SK-N-SH (cell line): ENCODE measurements at regions not wholly inside any gene's neighbourhood (a gene's known extent, or its start where the extent isn't known, plus 50 kb on each side); places are given as distances from the start of the nearest gene placed in this dataset.

Experiments
- CTCF ChIA-PET: fragments of 300-600, 350-600 bp; formaldehyde crosslinking; extraction: SDS; loops from one replicate; lab custom pipeline; 2021; lab: Yijun Ruan, JAX
- POLR2A ChIA-PET: fragments of 350-600 bp; sonication (Branson Sonifier 250); formaldehyde crosslinking; extraction: SDS; loops from one replicate; lab custom pipeline; 2020; ENCODE audit warnings: antibody characterized with exemption, inconsistent platforms; lab: Yijun Ruan, JAX
- DNase-seq: peaks from one replicate; pipeline ENCODE4 v3.0.0; 2012
- H2AFZ ChIP-seq: fragments of 200-600 bp; sonication (generic); 2 replicates; pipeline ENCODE4 v1.8.1; 2016; ENCODE audit warnings: antibody characterized with exemption, mild to moderate bottlenecking, low read depth
- H3F3A ChIP-seq: fragments of 200-600 bp; sonication (generic); replicated peaks from 2 replicates; pipeline ENCODE3; 2016; ENCODE audit warnings: antibody characterized with exemption, mild to moderate bottlenecking; ENCODE audit not compliant: insufficient read depth
- H3K27ac ChIP-seq, 2 experiments: fragments of 200-500 bp in 1 of 2; fragments of 200-600 bp in 1 of 2; sonication (Bioruptor generic) in 1 of 2; sonication (generic), shearing (Covaris generic) in 1 of 2; 2 replicates each; pipeline versions ENCODE4 v1.5.1 to v1.6.1; 2014 to 2016; ENCODE audit warnings: low read depth in 2 of 2, inconsistent platforms in 1 of 2, low read length in 1 of 2, mild to moderate bottlenecking in 1 of 2, mixed read lengths in 1 of 2
- H3K27me3 ChIP-seq: fragments of 200-600 bp; sonication (generic), shearing (Covaris generic); 2 replicates; pipeline ENCODE4 v1.6.1; 2016; ENCODE audit warnings: mixed run types; ENCODE audit not compliant: insufficient read depth
- H3K36me3 ChIP-seq, 2 experiments: fragments of 200-500 bp in 1 of 2; fragments of 200-600 bp in 1 of 2; sonication (Bioruptor generic) in 1 of 2; sonication (generic) in 1 of 2; replicated peaks in 1 of 2; 2 replicates each; pipeline versions ENCODE3 to v1.5.1; 2014 to 2016; ENCODE audit warnings: low read length in 1 of 2, mild to moderate bottlenecking in 1 of 2; ENCODE audit not compliant: insufficient read depth in 2 of 2, control insufficient read depth in 1 of 2
- H3K4me1 ChIP-seq, 2 experiments: fragments of 200-500 bp in 1 of 2; fragments of 200-600 bp in 1 of 2; sonication (Bioruptor generic) in 1 of 2; sonication (generic), shearing (Covaris generic) in 1 of 2; 2 replicates each; pipeline versions ENCODE4 v1.5.1 to v1.6.1; 2014 to 2016; ENCODE audit warnings: low read depth in 1 of 2, low read length in 1 of 2, mixed run types in 1 of 2; ENCODE audit not compliant: insufficient read depth in 2 of 2, control insufficient read depth in 1 of 2
- H3K4me2 ChIP-seq: fragments of 200-600 bp; sonication (generic), shearing (Covaris generic); 2 replicates; pipeline ENCODE4 v1.6.1; 2017; ENCODE audit warnings: mixed run types
- H3K4me3 ChIP-seq, 2 experiments: fragments of 200-500 bp in 1 of 2; fragments of 200-600 bp in 1 of 2; sonication (Bioruptor generic) in 1 of 2; sonication (generic), shearing (Covaris generic) in 1 of 2; 2 replicates each; pipeline versions ENCODE4 v1.5.1 to v1.8.1; 2014 to 2016; ENCODE audit warnings: low read depth in 2 of 2, inconsistent platforms in 1 of 2, low read length in 1 of 2, mild to moderate bottlenecking in 1 of 2, mixed read lengths in 1 of 2, moderate library complexity in 1 of 2
- H3K79me2 ChIP-seq: fragments of 200-600 bp; sonication (generic); 2 replicates; pipeline ENCODE4 v1.8.1; 2017; ENCODE audit warnings: mild to moderate bottlenecking; ENCODE audit not compliant: insufficient read depth
- H3K9ac ChIP-seq: fragments of 200-600 bp; sonication (generic); 2 replicates; pipeline ENCODE4 v1.6.1; 2017; ENCODE audit warnings: mixed run types
- H3K9me2 ChIP-seq: fragments of 200-600 bp; sonication (generic); 2 replicates; pipeline ENCODE4 v1.6.1; 2017; ENCODE audit warnings: mixed run types
- H3K9me3 ChIP-seq: fragments of 200-600 bp; sonication (generic); 2 replicates; pipeline ENCODE4 v1.6.1; 2017; ENCODE audit warnings: mixed run types, mild to moderate bottlenecking, moderate library complexity
- H4K20me1 ChIP-seq: fragments of 200-600 bp; sonication (generic); 2 replicates; pipeline ENCODE4 v1.6.1; 2017; ENCODE audit warnings: mild to moderate bottlenecking, mixed run types; ENCODE audit not compliant: insufficient read depth
- CHD2 ChIP-seq: fragments of 150-350 bp; IDR thresholded peaks from 2 replicates; pipeline ENCODE4 v1.6.1; 2018; ENCODE audit warnings: low read length; ENCODE audit not compliant: partially characterized antibody
- ELF1 ChIP-seq: IDR thresholded peaks from 2 replicates; pipeline ENCODE4 v1.4.0; 2012
- EP300 ChIP-seq, 2 experiments: IDR thresholded peaks; 2 replicates each; pipeline versions ENCODE4 v1.4.0 to v1.6.1; 2012; ENCODE audit warnings: borderline replicate concordance in 1 of 2, low read depth in 1 of 2, low read length in 1 of 2
- EZH2phosphoT487 ChIP-seq: fragments of 200-600 bp; sonication (generic); IDR thresholded peaks from 2 replicates; pipeline ENCODE4 v1.6.1; 2017; ENCODE audit warnings: low read depth, mixed run types, mild to moderate bottlenecking, antibody characterized with exemption, moderate library complexity, borderline replicate concordance
- FOSL2 ChIP-seq: IDR thresholded peaks from 2 replicates; pipeline ENCODE4 v1.4.0; 2012; ENCODE audit warnings: low read depth, mild to moderate bottlenecking, moderate library complexity, borderline replicate concordance
- FOXJ3 ChIP-seq: sonication (generic); formaldehyde crosslinking; IDR thresholded peaks from 2 replicates; pipeline ENCODE4 v1.5.1; 2020; ENCODE audit warnings: mild to moderate bottlenecking, missing genetic modification reagents
- FOXM1 ChIP-seq: IDR thresholded peaks from 2 replicates; pipeline ENCODE4 v1.4.0; 2012; ENCODE audit warnings: low read depth, mild to moderate bottlenecking
- GATA2 ChIP-seq: sonication (generic); formaldehyde crosslinking; IDR thresholded peaks from 2 replicates; pipeline ENCODE4 v1.5.0; 2020; ENCODE audit warnings: mild to moderate bottlenecking, missing genetic modification reagents
- JUND ChIP-seq: IDR thresholded peaks from 2 replicates; pipeline ENCODE4 v1.4.0; 2012
- MXI1 ChIP-seq: IDR thresholded peaks from 2 replicates; pipeline ENCODE4 v1.6.1; 2012; ENCODE audit warnings: mild to moderate bottlenecking, low read depth, low read length, improper control_type of control experiment
- NFIC ChIP-seq: IDR thresholded peaks from 2 replicates; pipeline ENCODE4 v1.4.0; 2012; ENCODE audit warnings: borderline replicate concordance
- NRF1 ChIP-seq: IDR thresholded peaks from 2 replicates; pipeline ENCODE4 v1.6.1; 2012; ENCODE audit warnings: low read depth, mild to moderate bottlenecking, low read length
- POLR2AphosphoS5 ChIP-seq: IDR thresholded peaks from 2 replicates; pipeline ENCODE4 v1.6.1; 2012; ENCODE audit warnings: low read depth, low read length
- RAD21 ChIP-seq: IDR thresholded peaks from 2 replicates; pipeline ENCODE4 v1.6.1; 2012; ENCODE audit warnings: mild to moderate bottlenecking, low read length
- RCOR1 ChIP-seq: fragments of 150-350 bp; IDR thresholded peaks from 2 replicates; pipeline ENCODE4 v1.6.1; 2017; ENCODE audit warnings: antibody characterized with exemption, low read length
- RFX5 ChIP-seq: IDR thresholded peaks from 2 replicates; pipeline ENCODE4 v1.6.1; 2012; ENCODE audit warnings: mild to moderate bottlenecking, improper control_type of control experiment, low read length
- RXRA ChIP-seq: IDR thresholded peaks from 2 replicates; pipeline ENCODE4 v1.4.0; 2012; ENCODE audit warnings: low read depth, mild to moderate bottlenecking, borderline replicate concordance
- SIN3A ChIP-seq: IDR thresholded peaks from 2 replicates; pipeline ENCODE4 v1.6.1; 2012; ENCODE audit warnings: low read depth, mild to moderate bottlenecking, low read length, moderate library complexity, borderline replicate concordance
- TAF1 ChIP-seq: IDR thresholded peaks from 2 replicates; pipeline ENCODE4 v1.6.1; 2012; ENCODE audit warnings: low read depth, mild to moderate bottlenecking, low read length, moderate library complexity, borderline replicate concordance
- TCF12 ChIP-seq: IDR thresholded peaks from 2 replicates; pipeline ENCODE4 v1.4.0; 2012
- TEAD4 ChIP-seq: IDR thresholded peaks from 2 replicates; pipeline ENCODE4 v1.4.0; 2012; ENCODE audit warnings: mild to moderate bottlenecking, borderline replicate concordance; ENCODE audit not compliant: insufficient read depth
- WGBS: methylation state at CpG from one replicate; pipeline ENCODE4 v1.1.6; 2017; ENCODE audit warnings: low lambda C conversion rate; 5-methylcytosine and 5-hydroxymethylcytosine counted together
- TF ChIP-seq, protein P1 (sequence below): IDR thresholded peaks from 2 replicates; pipeline ENCODE4 v1.4.0; 2012; ENCODE audit warnings: low read depth, borderline replicate concordance
- TF ChIP-seq, protein P2 (sequence below): IDR thresholded peaks from 2 replicates; pipeline ENCODE4 v1.6.1; 2012; ENCODE audit warnings: mild to moderate bottlenecking, low read depth, low read length, moderate library complexity

- no peaks in the 10 kb centered on the region for H3K27me3 ChIP-seq
- no peak for DNase-seq
- H2AFZ ChIP-seq, result no peak overlapping the region
- ChIA-PET CTCF (interaction anchor here (1.1 to 2.0 kb wide), 3 partner anchors 29 to 754 kb away, joined by 3 to 9 read pairs (median 4); no protein-coding TSS in a partner anchor), POLR2A (no interaction called here)
- no peak overlapping the region for H3K27ac ChIP-seq
- TF ChIP-seq POLR2AphosphoS5, result no peak
- no peak for TF ChIP-seq RFX5
- TF ChIP-seq, protein P1, sequence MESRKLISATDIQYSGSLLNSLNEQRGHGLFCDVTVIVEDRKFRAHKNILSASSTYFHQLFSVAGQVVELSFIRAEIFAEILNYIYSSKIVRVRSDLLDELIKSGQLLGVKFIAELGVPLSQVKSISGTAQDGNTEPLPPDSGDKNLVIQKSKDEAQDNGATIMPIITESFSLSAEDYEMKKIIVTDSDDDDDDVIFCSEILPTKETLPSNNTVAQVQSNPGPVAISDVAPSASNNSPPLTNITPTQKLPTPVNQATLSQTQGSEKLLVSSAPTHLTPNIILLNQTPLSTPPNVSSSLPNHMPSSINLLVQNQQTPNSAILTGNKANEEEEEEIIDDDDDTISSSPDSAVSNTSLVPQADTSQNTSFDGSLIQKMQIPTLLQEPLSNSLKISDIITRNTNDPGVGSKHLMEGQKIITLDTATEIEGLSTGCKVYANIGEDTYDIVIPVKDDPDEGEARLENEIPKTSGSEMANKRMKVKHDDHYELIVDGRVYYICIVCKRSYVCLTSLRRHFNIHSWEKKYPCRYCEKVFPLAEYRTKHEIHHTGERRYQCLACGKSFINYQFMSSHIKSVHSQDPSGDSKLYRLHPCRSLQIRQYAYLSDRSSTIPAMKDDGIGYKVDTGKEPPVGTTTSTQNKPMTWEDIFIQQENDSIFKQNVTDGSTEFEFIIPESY, result no peak
- no peak for TF ChIP-seq TAF1
- TF ChIP-seq ELF1, result no peak
- no peak for TF ChIP-seq FOSL2
- no peak for TF ChIP-seq CHD2
- no peak for TF ChIP-seq JUND
- TF ChIP-seq RAD21, result no peak
- TF ChIP-seq TCF12, result no peak
- no peak for TF ChIP-seq RXRA
- TF ChIP-seq TEAD4, result no peak
- TF ChIP-seq FOXJ3 (CRISPR knock-in tag), result no peak
- TF ChIP-seq EP300 (IDR thresholded peaks at IDR 0.05; ENCODE audit: borderline replicate concordance in 1 of 2, low read depth in 1 of 2, low read length in 1 of 2), result no peak
- no peak for TF ChIP-seq GATA2 (CRISPR knock-in tag)
- no peak for TF ChIP-seq MXI1
- TF ChIP-seq RCOR1, result no peak
- TF ChIP-seq NFIC, result no peak
- no peaks in the 10 kb centered on the region for H3F3A ChIP-seq
- no peak overlapping the region for H3K4me3 ChIP-seq
- WGBS, result 43% methylated on average over 3 of the region's 3 CpGs
- H3K9me2 ChIP-seq, result no peaks in the 10 kb centered on the region
- no peak overlapping the region for H3K4me2 ChIP-seq
- no peaks in the 10 kb centered on the region for H3K36me3 ChIP-seq
- H3K9me3 ChIP-seq, result no peaks in the 10 kb centered on the region
- peaks cover 0 to 6% of the 10 kb centered on the region in 2 experiments; a peak in 1 of 4 replicates for H3K4me1 ChIP-seq
- no peak overlapping the region for H3K9ac ChIP-seq
- no peaks in the 10 kb centered on the region for H4K20me1 ChIP-seq
- H3K79me2 ChIP-seq, result no peaks in the 10 kb centered on the region
These were observed 100.7 kb upstream of the PDE4B start for GRCh38 chr1:65691972-65692371.

GRCh38 chr1:65694126-65694525 lies 98.6 kb upstream of the PDE4B start:
- no peaks in the 10 kb centered on the region for H3K9me2 ChIP-seq
- no peaks in the 10 kb centered on the region for H3F3A ChIP-seq
- no peaks in the 10 kb centered on the region for H4K20me1 ChIP-seq
- TF ChIP-seq, protein P2, sequence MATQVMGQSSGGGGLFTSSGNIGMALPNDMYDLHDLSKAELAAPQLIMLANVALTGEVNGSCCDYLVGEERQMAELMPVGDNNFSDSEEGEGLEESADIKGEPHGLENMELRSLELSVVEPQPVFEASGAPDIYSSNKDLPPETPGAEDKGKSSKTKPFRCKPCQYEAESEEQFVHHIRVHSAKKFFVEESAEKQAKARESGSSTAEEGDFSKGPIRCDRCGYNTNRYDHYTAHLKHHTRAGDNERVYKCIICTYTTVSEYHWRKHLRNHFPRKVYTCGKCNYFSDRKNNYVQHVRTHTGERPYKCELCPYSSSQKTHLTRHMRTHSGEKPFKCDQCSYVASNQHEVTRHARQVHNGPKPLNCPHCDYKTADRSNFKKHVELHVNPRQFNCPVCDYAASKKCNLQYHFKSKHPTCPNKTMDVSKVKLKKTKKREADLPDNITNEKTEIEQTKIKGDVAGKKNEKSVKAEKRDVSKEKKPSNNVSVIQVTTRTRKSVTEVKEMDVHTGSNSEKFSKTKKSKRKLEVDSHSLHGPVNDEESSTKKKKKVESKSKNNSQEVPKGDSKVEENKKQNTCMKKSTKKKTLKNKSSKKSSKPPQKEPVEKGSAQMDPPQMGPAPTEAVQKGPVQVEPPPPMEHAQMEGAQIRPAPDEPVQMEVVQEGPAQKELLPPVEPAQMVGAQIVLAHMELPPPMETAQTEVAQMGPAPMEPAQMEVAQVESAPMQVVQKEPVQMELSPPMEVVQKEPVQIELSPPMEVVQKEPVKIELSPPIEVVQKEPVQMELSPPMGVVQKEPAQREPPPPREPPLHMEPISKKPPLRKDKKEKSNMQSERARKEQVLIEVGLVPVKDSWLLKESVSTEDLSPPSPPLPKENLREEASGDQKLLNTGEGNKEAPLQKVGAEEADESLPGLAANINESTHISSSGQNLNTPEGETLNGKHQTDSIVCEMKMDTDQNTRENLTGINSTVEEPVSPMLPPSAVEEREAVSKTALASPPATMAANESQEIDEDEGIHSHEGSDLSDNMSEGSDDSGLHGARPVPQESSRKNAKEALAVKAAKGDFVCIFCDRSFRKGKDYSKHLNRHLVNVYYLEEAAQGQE, result no peak
- TF ChIP-seq TCF12, result no peak
- no peak for TF ChIP-seq GATA2 (CRISPR knock-in tag)
- no peak for TF ChIP-seq FOXJ3 (CRISPR knock-in tag)
- no peak for TF ChIP-seq EZH2phosphoT487
- TF ChIP-seq SIN3A, result no peak
- no peak for TF ChIP-seq ELF1
- TF ChIP-seq NFIC, result no peak
- no peak for TF ChIP-seq FOXM1
- TF ChIP-seq POLR2AphosphoS5, result no peak
- TF ChIP-seq TAF1, result no peak
- TF ChIP-seq CHD2, result no peak
- TF ChIP-seq NRF1, result no peak
- H3K9me3 ChIP-seq, result no peaks in the 10 kb centered on the region
- CTCF ChIA-PET, result no interaction called here
- POLR2A ChIA-PET, result no interaction called here
- H3K36me3 ChIP-seq, result no peaks in the 10 kb centered on the region
- H3K79me2 ChIP-seq, result no peaks in the 10 kb centered on the region
- no peaks in the 10 kb centered on the region for H3K27me3 ChIP-seq
- no peak overlapping the region for H3K9ac ChIP-seq
- no peak overlapping the region for H3K4me3 ChIP-seq
- no peak overlapping the region for H3K27ac ChIP-seq
- DNase-seq, result no peak
- WGBS, result 46% methylated on average over 2 of the region's 2 CpGs
- H3K4me1 ChIP-seq, result no peaks in the 10 kb centered on the region
- H3K4me2 ChIP-seq, result no peak overlapping the region
- H2AFZ ChIP-seq, result no peak overlapping the region
